ENCODE measurements at regions not wholly inside any gene's neighbourhood (a gene's known extent, or its start where the extent isn't known, plus 50 kb on each side); places are given as distances from the start of the nearest gene placed in this dataset.

DNA sequence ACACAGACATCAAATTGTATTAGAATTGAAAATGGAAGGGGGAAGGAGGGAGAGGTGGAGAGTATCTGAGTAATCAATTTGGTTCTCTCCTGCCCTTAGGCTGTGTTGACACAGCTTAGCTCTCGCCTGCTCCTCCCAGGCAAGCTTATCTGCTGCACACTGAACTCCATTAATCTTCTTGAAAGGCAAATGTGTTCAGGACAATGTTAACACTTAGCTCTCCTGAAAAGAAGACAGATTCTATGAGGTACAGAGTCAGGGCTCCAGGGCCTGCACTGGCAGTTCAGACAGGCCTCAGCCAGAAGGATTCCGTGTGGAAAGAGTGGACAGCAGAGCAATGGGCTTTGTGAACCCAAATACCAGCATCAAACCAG, 430.0 kb upstream of the TNP1 start:
- no peak for DNase-seq (ENCODE audit: extremely low read depth in 1 of 2, low read depth in 1 of 2)

GRCh38 chr2:217289177-217289906, 429.5 kb upstream of the TNP1 start:
- DNase-seq (ENCODE audit: extremely low read depth in 1 of 2, low read depth in 1 of 2): no peak

DNA sequence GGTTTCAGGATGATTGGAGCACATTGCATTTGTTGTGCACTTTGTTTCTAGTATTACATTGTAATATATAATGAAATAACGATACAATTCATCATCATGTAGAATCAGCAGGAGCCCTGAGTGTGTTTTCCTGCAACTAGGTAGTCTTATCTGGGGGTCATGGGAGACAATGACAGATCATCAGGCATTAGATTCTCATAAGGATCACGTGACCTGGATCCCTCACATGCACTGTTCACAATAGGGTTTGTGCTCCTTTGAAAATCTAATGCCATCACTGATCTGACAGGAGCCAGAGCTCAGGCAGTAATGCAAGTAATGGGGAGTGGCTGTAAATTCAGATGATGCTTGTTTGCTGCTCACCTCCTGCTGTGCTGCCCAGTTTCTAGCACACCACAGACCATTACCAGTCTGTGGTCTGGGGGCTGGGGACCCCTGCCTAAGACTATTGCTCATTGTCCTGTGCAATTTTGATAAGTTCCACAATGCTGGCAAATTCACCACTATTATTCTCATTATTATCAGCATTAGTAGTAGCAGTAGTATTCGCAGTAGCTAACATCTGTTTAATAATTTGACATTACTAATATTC, 428.7 kb upstream of the TNP1 start:
- no peak for DNase-seq (ENCODE audit: extremely low read depth in 1 of 2, low read depth in 1 of 2)

DNA sequence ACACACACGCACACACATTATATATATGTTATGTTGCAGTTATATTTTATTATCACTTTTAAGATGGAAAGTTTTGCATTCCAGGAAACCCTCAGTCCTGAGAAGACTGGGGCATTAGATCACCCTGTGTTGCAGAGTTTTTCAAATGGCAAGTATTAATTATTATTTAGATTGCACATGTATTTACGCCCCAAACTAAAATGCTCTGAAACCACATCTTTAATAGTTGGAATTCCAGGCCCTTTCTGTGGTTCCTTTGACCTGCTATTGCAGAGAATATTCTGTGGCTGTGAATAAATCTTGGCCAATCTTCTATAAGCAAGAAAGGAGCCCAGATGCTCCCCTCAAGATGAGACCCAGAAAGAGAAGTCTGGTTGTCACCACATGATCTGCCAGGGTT, 427.0 kb upstream of the TNP1 start:
- no peak for DNase-seq (ENCODE audit: extremely low read depth in 1 of 2, low read depth in 1 of 2)

DNA sequence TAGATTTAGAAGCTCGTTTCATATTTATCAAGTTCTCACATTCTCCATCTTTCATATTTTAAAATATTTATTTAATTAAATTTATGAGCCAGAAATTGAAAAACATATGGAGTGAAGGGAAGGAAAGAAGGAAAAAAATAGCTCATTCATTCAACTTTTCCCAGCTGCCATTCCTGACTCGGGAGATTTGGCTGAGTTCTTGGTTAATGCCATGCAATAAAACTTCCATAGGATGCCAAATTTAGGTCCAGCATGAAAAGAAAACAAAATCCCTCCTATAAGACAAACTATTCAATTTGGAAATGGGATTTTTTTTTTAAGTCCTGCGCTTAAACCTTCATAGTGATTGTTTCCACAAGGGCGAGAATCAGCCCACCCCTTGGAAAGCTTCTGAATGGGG, 426.1 kb upstream of the TNP1 start:
- DNase-seq (ENCODE audit: extremely low read depth in 1 of 2, low read depth in 1 of 2): no peak

GRCh38 chr2:217283460-217283859, 423.6 kb upstream of the TNP1 start:
- no peak for DNase-seq (ENCODE audit: extremely low read depth in 1 of 2, low read depth in 1 of 2)

- no peak for DNase-seq (ENCODE audit: extremely low read depth in 1 of 2, low read depth in 1 of 2)
These were observed 422.7 kb upstream of the TNP1 start for GRCh38 chr2:217282531-217282930.

DNA sequence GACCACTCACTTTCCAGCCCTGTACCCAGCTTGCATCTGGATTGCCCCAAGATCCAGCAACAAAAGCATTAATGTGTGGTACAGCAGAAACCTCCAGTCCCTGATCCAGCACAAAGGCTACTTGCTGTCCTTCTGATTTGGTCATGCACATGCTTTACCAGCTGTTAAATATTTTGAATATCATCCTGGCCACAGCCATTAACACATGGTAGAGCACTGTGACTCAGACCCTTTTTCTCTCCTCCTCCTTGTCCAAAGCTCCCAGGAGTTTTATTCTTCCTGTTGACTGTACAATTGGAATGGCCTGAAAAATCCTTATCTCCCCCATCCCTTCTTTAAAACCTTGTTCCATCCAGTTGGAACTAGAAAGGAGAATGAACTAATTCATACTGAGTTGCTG, 419.7 kb upstream of the TNP1 start:
- no peak for DNase-seq (ENCODE audit: extremely low read depth in 1 of 2, low read depth in 1 of 2)

DNA sequence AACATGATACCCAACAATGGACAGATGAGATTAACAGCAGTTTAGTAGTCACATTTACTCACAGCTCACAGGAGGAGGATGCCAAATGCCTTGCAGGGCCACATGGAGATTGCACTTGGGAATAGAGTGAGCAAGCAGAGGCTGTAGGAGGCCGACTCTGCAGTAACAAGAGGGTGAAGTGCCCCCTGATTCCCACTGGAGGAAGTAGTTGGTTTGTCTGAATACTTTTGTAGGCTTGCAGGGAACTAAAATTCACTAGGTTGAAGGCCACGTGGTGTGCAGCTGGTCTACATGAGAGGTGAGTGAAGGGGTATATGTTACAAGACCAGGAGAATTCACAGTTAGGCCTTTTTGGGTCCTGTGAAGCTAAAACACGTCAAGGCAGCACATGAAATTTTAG, 419.3 kb upstream of the TNP1 start:
- DNase-seq (ENCODE audit: extremely low read depth in 1 of 2, low read depth in 1 of 2): no peak

DNA sequence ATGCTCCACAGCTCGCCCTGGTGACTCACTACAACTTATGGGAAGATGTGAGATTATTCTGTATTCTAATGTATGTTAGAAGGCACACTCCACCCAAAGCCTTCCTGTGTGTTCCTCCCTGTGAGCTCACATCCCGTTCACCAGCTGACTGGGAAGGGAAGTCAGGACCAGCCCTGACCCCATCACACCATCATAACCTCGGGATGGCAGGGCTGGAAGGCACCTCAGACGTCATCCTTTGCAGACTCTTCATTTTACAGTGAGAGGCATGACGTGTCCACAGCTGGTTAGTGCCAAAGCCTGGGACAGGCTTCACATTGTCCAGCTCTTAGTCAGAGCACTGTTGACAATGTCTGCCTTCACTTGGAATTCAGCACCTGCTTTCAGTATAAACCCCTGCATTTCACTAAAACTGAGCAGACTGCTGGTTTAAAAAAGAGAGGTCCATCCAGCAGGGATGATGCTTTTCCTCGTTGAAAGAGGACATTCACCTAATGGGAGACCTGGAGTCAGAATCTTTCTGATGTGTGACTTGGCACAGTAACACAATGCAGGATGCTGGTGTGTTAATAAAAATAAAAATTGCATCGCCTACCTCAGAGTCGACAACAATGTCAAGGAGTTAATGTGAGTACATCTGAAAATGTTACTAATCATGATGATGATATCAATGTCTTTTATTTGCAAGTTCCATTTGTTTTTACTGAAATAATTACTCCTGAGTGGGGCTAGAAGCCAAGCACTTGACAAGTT, 418.0 kb upstream of the TNP1 start:
- no peak for DNase-seq (ENCODE audit: extremely low read depth in 1 of 2, low read depth in 1 of 2)

- no peak for DNase-seq (ENCODE audit: extremely low read depth in 1 of 2, low read depth in 1 of 2)
These were observed 416.6 kb upstream of the TNP1 start for GRCh38 chr2:217276433-217276832.

DNA sequence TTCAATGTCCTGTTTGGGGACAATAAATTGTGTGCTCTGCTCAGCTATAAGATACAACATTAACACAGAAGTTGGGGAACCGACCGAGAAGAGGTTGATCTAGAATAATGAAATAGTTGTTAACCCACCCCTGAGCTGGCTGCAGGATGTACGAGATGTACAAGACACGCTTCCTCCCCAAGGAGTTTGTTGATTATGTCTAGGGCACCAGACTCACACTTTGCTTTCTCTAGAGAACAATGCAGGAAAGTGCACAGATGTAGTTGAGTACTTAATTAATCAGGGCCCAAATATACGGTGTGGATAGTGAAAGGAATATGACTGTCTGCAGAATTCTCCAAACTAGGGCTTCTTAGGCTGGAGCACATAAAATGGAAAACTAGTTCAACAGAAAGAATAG, 415.2 kb upstream of the TNP1 start:
- DNase-seq (ENCODE audit: extremely low read depth in 1 of 2, low read depth in 1 of 2): no peak

- DNase-seq (ENCODE audit: extremely low read depth in 1 of 2, low read depth in 1 of 2): no peak
These were observed 414.7 kb upstream of the TNP1 start for GRCh38 chr2:217274578-217274977.

GRCh38 chr2:217273851-217274250, 414.0 kb upstream of the TNP1 start:
- DNase-seq (ENCODE audit: extremely low read depth in 1 of 2, low read depth in 1 of 2): no peak

DNA sequence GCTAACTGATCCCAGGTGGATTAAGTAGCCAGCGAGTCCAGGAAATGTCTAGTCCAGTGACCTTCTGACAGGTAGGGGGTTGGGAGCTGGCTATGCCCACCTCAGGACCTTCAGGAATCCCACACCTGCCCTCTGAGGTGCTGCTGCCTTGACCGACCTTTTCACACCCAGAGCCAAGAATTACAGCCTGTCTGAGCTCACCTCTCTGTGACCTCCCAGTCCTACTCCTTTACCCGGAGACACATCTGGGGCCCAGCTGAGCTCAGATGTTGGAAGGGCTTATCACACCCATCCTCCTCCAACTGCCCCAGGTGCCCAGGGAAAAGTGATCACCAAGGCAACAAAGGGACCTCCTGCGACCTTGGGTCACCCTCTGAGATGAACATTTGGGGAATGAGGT, 413.3 kb upstream of the TNP1 start:
- no peak for DNase-seq (ENCODE audit: extremely low read depth in 1 of 2, low read depth in 1 of 2)

- no peak for DNase-seq (ENCODE audit: extremely low read depth in 1 of 2, low read depth in 1 of 2)
These were observed 411.9 kb upstream of the TNP1 start for GRCh38 chr2:217271813-217272212.

DNA sequence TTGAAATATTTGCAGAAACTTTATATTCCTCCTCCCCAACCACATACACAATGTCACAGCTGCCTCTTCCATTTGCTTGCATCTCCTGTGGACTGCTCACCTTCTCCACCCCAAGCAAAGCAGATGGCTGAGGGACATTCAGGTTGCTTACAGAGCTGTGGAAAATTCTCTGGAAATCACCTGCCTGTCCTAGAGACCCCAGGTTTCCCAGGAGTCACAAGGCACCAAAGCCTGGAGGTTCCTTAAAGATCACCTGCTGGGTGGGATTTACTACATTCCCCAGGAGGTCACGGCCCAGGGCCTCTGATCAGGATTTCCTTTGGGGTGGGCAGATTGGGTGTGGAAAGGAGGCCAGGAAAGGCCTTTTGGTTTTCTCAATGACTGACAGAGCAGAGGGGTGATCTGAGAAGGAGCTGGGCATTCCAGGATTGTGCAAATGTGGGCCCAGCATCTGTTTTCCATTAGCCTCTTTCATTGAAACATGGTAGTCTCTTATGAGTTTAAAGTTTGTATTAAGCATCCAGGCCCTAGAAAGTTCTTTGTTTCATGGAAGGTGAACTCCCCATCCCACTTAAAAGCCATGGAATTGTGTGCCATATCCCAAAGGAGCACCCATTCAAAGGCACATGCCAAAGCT, 410.7 kb upstream of the TNP1 start:
- DNase-seq (ENCODE audit: extremely low read depth in 1 of 2, low read depth in 1 of 2): no peak

GRCh38 chr2:217269701-217270484, 410.0 kb upstream of the TNP1 start:
- DNase-seq (ENCODE audit: extremely low read depth in 1 of 2, low read depth in 1 of 2): no peak

DNA sequence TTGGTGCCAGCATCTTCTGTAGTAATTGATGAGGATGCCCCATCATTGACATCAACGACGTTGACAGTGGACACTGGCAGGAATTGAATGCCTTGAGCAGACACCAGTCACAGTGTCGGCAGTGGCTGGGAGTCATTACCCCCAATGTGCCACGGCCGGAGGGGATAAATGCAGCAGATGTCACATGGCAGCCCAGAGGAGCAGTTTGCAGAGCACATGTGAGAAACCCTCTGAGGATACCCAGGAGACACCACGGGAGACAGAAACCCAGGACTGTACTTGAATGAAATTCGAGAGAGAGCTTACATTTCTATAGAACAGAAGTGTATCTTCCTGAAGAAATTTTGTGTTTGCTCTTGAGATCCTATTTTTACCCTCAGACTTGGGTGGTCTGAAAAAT, 409.1 kb upstream of the TNP1 start:
- no peak for DNase-seq (ENCODE audit: extremely low read depth in 1 of 2, low read depth in 1 of 2)

- DNase-seq (ENCODE audit: extremely low read depth in 1 of 2, low read depth in 1 of 2): no peak
These were observed 407.9 kb upstream of the TNP1 start for GRCh38 chr2:217267758-217268157.

DNA sequence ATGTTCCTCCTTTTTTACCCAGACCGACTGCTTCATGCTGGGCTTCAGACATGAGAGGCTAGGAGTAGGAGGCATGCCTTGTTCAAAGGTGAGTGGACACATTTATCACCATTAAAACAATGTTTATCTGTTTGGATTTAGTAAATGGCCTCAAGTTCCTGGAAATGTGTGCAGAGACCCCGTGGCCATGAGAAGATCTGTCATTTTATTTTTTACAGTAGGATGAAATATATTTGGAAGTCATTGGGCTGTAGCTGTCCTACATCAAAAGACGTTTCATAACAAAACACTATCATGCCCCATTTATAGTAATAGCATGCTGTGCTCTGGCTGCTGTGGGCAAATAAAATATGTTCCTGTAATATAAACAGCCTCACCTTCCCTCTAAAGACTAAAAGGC, 403.9 kb upstream of the TNP1 start:
- DNase-seq (ENCODE audit: extremely low read depth in 1 of 2, low read depth in 1 of 2): no peak

All from stimulated activated CD8-positive, alpha-beta memory T cell treated with anti-CD3 and anti-CD28 coated beads, Interleukin-7, amount 100 ng/mL, for 48 hours (primary cell).